Left renal cortex interstitium (tissue), 4 donors: ENCODE measurements at regions not wholly inside any gene's neighbourhood (a gene's known extent, or its start where the extent isn't known, plus 50 kb on each side); places are given as distances from the start of the nearest gene placed in this dataset.
"Not testable (repeated sequence)": the region's sequence is repeated elsewhere in the genome, so short reads cannot be mapped to it uniquely, and the experiment has no call there.

Source experiments
- DNase-seq, 4 donors: peaks; one replicate each; pipeline ENCODE4 v3.0.0-alpha.2; 2013; ENCODE audit warnings: low read depth in 4 of 4, low spot score in 2 of 4, missing footprints in 1 of 4

- no peak for DNase-seq
These were observed 79.0 kb upstream of the CDH7 start for GRCh38 chr18:65671621-65672415.

- DNase-seq = not testable (repeated sequence)
These were observed 80.7 kb upstream of the CDH7 start for GRCh38 chr18:65670145-65670544.

- no peak for DNase-seq
These were observed 89.4 kb upstream of the CDH7 start for GRCh38 chr18:65661391-65661790.

- no peak for DNase-seq
These were observed 90.9 kb upstream of the CDH7 start for GRCh38 chr18:65659912-65660311.

- no peak for DNase-seq
These were observed 91.5 kb upstream of the CDH7 start for GRCh38 chr18:65659312-65659711.

GRCh38 chr18:65651192-65651591, 99.6 kb upstream of the CDH7 start:
- no peak for DNase-seq

GRCh38 chr18:65632236-65632635, 118.6 kb upstream of the CDH7 start:
- DNase-seq = no peak

- DNase-seq = no peak
These were observed 119.0 kb upstream of the CDH7 start for GRCh38 chr18:65631766-65632165.

- DNase-seq = no peak
These were observed 122.4 kb upstream of the CDH7 start for GRCh38 chr18:65628390-65628789.

- DNase-seq = peak in 2 of 4 donors; percentile 7 to 10
These were observed 127.1 kb upstream of the CDH7 start for GRCh38 chr18:65623676-65624075.

- DNase-seq = no peak
These were observed 128.4 kb upstream of the CDH7 start for GRCh38 chr18:65622436-65622835.

- DNase-seq = no peak
These were observed 130.6 kb upstream of the CDH7 start for GRCh38 chr18:65620076-65620696.

GRCh38 chr18:65610939-65611338, 139.9 kb upstream of the CDH7 start:
- no peak for DNase-seq

GRCh38 chr18:65608471-65608870, 142.3 kb upstream of the CDH7 start:
- DNase-seq = no peak

- DNase-seq = no peak
These were observed 143.7 kb upstream of the CDH7 start for GRCh38 chr18:65607161-65607560.

- DNase-seq = no peak
These were observed 144.2 kb upstream of the CDH7 start for GRCh38 chr18:65606551-65607130.

GRCh38 chr18:65605352-65605751, 145.5 kb upstream of the CDH7 start:
- DNase-seq = not testable (repeated sequence)

- no peak for DNase-seq
These were observed 149.0 kb upstream of the CDH7 start for GRCh38 chr18:65601775-65602174.

GRCh38 chr18:65592435-65592834, 158.4 kb upstream of the CDH7 start:
- no peak for DNase-seq

GRCh38 chr18:65587491-65587890, 163.3 kb upstream of the CDH7 start:
- DNase-seq = no peak

- DNase-seq = not testable (repeated sequence)
These were observed 168.7 kb upstream of the CDH7 start for GRCh38 chr18:65582094-65582493.

- DNase-seq = no peak
These were observed 181.9 kb upstream of the CDH7 start for GRCh38 chr18:65568866-65569265.
